DOHH2 (cell line): ENCODE measurements at regions not wholly inside any gene's neighbourhood (a gene's known extent, or its start where the extent isn't known, plus 50 kb on each side); places are given as distances from the start of the nearest gene placed in this dataset.
A peak's percentile ranks its signal among the peaks of the same experiment; 100 is the strongest.

Experiments
- H3F3A ChIP-seq: fragments of 200-600 bp; sonication (generic), shearing (Covaris generic); 2 replicates; pipeline ENCODE4 v1.6.0; 2016; ENCODE audit warnings: antibody characterized with exemption, mild to moderate bottlenecking; ENCODE audit not compliant: control insufficient read depth, insufficient read depth
- H3K27ac ChIP-seq: fragments of 200-600 bp; sonication (generic); 2 replicates; pipeline ENCODE4 v1.5.1; 2014; ENCODE audit warnings: low read depth, mild to moderate bottlenecking, low read length, moderate library complexity
- H3K27me3 ChIP-seq: fragments of 200-600 bp; sonication (generic); 2 replicates; pipeline ENCODE4 v1.6.1; 2014; ENCODE audit warnings: mild to moderate bottlenecking, low read length, mixed read lengths; ENCODE audit not compliant: control insufficient read depth
- H3K36me3 ChIP-seq: fragments of 200-600 bp; sonication (generic); 2 replicates; pipeline ENCODE4 v1.6.1; 2014; ENCODE audit warnings: mild to moderate bottlenecking, low read length, moderate library complexity, mixed read lengths; ENCODE audit not compliant: control insufficient read depth
- H3K4me1 ChIP-seq: fragments of 200-600 bp; sonication (generic); 2 replicates; pipeline ENCODE4 v1.6.1; 2014; ENCODE audit warnings: mild to moderate bottlenecking, low read length, mixed read lengths; ENCODE audit not compliant: control insufficient read depth
- H3K4me2 ChIP-seq: fragments of 200-600 bp; sonication (generic); 2 replicates; pipeline ENCODE4 v1.6.0; 2014; ENCODE audit warnings: mild to moderate bottlenecking, low read length, moderate library complexity
- H3K4me3 ChIP-seq: fragments of 200-600 bp; sonication (generic); 2 replicates; pipeline ENCODE4 v1.5.1; 2014; ENCODE audit warnings: mild to moderate bottlenecking, low read length, mixed read lengths
- H3K79me2 ChIP-seq: fragments of 200-600 bp; sonication (generic); 2 replicates; pipeline ENCODE4 v1.6.1; 2014; ENCODE audit warnings: mild to moderate bottlenecking, low read length, mixed read lengths; ENCODE audit not compliant: control insufficient read depth
- H3K9me2 ChIP-seq: fragments of 200-600 bp; sonication (generic); replicated peaks from 2 replicates; pipeline ENCODE4 v1.6.1; 2014; ENCODE audit warnings: mild to moderate bottlenecking, low read length, mixed read lengths; ENCODE audit not compliant: control insufficient read depth
- H3K9me3 ChIP-seq: fragments of 200-600 bp; sonication (generic); 2 replicates; pipeline ENCODE4 v1.6.1; 2014; ENCODE audit warnings: antibody characterized with exemption, low read length, mixed read lengths; ENCODE audit not compliant: control insufficient read depth, insufficient read depth
- H4K20me1 ChIP-seq: fragments of 200-600 bp; sonication (generic); 2 replicates; pipeline ENCODE4 v1.6.0; 2014; ENCODE audit warnings: low read depth, mild to moderate bottlenecking, antibody characterized with exemption, low read length, moderate library complexity; ENCODE audit not compliant: control insufficient read depth, insufficient read depth
- EZH2phosphoT487 ChIP-seq: fragments of 200-600 bp; sonication (generic); IDR thresholded peaks from 2 replicates; pipeline ENCODE4 v1.6.1; 2017; ENCODE audit warnings: borderline replicate concordance, mild to moderate bottlenecking, antibody characterized with exemption, low read length, moderate library complexity, mixed read lengths
- TF ChIP-seq, protein P1 (sequence below): fragments of 200-600 bp; sonication (generic); IDR thresholded peaks from one replicate; pipeline ENCODE4 v1.5.1; 2014; ENCODE audit warnings: antibody characterized with exemption, mild to moderate bottlenecking, low read depth, low read length; ENCODE audit not compliant: poor library complexity, severe bottlenecking

DNA sequence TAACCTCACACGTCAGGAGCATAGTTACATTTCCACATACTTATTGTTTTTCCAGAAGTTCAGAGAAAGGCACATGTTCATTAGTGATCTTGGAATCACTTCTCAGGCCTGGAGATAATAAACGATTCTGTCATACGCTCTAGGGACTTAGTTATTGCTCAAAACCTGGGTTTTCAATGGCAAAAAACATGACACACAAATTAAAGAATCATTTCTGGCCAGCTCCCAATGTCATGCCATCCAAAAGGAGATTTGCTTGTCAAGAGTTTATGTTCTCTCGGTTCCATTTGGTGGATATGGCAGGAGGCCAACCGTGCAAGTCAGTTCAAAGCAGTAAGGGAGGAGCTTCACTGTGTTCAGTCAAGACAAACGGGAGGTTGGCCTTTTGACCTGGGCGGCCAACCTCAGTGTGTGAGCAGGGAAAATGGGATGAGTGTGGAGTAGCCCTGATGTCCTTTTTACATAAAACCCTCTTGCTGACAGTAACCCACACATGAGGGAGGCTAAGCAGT, 123.4 kb downstream of the NXNL2 start:
- no peak overlapping the region for H3K4me2 ChIP-seq
- H3K79me2 ChIP-seq = no peaks in the 10 kb centered on the region
- no peaks in the 10 kb centered on the region for H3K36me3 ChIP-seq
- no peak overlapping the region for H3K4me3 ChIP-seq
- H3K27me3 ChIP-seq = no peaks in the 10 kb centered on the region
- no peaks in the 10 kb centered on the region for H3K4me1 ChIP-seq
- no peaks in the 10 kb centered on the region for H3K9me2 ChIP-seq
- H3K9me3 ChIP-seq = no peaks in the 10 kb centered on the region
- H3F3A ChIP-seq = no peaks in the 10 kb centered on the region
- H4K20me1 ChIP-seq = no peaks in the 10 kb centered on the region
- no peak overlapping the region for H3K27ac ChIP-seq
- TF ChIP-seq, protein P1, sequence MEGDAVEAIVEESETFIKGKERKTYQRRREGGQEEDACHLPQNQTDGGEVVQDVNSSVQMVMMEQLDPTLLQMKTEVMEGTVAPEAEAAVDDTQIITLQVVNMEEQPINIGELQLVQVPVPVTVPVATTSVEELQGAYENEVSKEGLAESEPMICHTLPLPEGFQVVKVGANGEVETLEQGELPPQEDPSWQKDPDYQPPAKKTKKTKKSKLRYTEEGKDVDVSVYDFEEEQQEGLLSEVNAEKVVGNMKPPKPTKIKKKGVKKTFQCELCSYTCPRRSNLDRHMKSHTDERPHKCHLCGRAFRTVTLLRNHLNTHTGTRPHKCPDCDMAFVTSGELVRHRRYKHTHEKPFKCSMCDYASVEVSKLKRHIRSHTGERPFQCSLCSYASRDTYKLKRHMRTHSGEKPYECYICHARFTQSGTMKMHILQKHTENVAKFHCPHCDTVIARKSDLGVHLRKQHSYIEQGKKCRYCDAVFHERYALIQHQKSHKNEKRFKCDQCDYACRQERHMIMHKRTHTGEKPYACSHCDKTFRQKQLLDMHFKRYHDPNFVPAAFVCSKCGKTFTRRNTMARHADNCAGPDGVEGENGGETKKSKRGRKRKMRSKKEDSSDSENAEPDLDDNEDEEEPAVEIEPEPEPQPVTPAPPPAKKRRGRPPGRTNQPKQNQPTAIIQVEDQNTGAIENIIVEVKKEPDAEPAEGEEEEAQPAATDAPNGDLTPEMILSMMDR = no peak

DNA sequence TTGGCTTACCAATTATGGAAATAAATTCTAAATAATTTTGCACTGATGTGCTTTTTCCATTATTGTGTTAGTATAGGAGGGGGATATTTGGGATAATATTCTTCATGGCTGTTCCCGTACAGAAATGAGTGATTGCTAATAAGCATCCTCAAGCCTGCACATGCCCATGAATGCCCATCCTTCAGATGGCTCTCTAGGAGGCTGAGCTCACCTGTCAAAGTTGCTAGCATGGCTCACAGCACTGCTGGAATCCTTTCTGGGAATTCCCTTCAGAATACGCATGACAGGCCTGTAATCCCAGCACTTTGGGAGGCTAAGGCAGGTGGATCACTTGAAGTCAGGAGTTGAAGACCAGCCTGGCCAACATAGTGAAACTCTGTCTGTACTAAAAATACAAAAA, 124.1 kb downstream of the NXNL2 start:
- H3F3A ChIP-seq = no peaks in the 10 kb centered on the region
- H3K79me2 ChIP-seq = no peaks in the 10 kb centered on the region
- no peaks in the 10 kb centered on the region for H3K9me3 ChIP-seq
- H3K4me2 ChIP-seq = no peak overlapping the region
- no peaks in the 10 kb centered on the region for H3K36me3 ChIP-seq
- no peak overlapping the region for H3K4me3 ChIP-seq
- no peaks in the 10 kb centered on the region for H3K27me3 ChIP-seq
- no peak overlapping the region for H3K27ac ChIP-seq
- no peaks in the 10 kb centered on the region for H3K9me2 ChIP-seq
- H3K4me1 ChIP-seq = no peaks in the 10 kb centered on the region
- TF ChIP-seq, protein P1 = no peak
- TF ChIP-seq EZH2phosphoT487 = no peak
- no peaks in the 10 kb centered on the region for H4K20me1 ChIP-seq

DNA sequence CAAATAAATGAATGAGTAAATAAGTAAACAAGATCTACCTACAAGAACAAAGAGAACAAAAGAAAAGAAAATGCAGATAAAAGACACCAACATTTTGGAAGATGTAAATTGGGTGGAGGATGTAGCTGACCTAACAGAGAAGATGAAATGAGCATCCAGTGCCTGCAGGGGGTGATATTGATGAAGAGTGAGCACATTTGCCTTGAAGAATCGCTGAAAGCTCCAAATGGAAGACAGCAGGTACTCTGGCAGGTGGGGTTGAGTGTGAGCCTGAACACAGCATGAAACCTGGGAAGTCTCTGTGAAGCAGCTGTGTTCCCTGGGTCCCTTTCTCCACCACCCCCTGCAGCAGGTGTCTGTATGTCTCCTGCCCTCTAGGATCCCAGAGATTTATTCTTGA, 125.6 kb downstream of the NXNL2 start:
- H3F3A ChIP-seq = no peaks in the 10 kb centered on the region
- no peak overlapping the region for H3K4me3 ChIP-seq
- no peaks in the 10 kb centered on the region for H3K9me3 ChIP-seq
- no peak for TF ChIP-seq EZH2phosphoT487
- TF ChIP-seq, protein P1 = peak; percentile 44
- no peak overlapping the region for H3K4me2 ChIP-seq
- H3K27ac ChIP-seq = no peak overlapping the region
- H3K9me2 ChIP-seq = no peaks in the 10 kb centered on the region
- H4K20me1 ChIP-seq = no peaks in the 10 kb centered on the region
- no peaks in the 10 kb centered on the region for H3K4me1 ChIP-seq
- H3K36me3 ChIP-seq = no peaks in the 10 kb centered on the region
- H3K79me2 ChIP-seq = no peaks in the 10 kb centered on the region
- no peaks in the 10 kb centered on the region for H3K27me3 ChIP-seq

DNA sequence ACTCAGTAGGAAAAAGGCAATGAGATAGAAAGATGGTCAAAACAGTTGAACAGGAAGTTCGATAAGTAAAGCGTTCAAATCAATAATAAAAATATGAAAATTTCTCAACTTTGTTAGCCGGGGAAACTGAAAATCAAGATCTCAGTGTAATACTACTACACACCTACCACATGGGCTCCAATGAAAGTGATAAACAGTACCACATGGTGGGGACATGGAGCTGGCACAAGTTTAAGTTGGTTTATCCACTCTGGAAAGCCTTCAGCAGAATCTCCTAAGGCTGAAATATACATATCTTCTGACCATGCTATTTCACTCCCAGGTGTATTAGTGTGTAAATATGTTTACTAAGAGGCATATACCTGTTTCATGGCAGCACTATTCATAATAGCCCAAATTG, 126.8 kb downstream of the NXNL2 start:
- no peaks in the 10 kb centered on the region for H3K79me2 ChIP-seq
- H3K4me3 ChIP-seq = no peak overlapping the region
- no peaks in the 10 kb centered on the region for H3K27me3 ChIP-seq
- no peaks in the 10 kb centered on the region for H4K20me1 ChIP-seq
- H3K9me2 ChIP-seq = no peaks in the 10 kb centered on the region
- H3K9me3 ChIP-seq = no peaks in the 10 kb centered on the region
- H3K4me1 ChIP-seq = no peaks in the 10 kb centered on the region
- H3F3A ChIP-seq = no peaks in the 10 kb centered on the region
- TF ChIP-seq EZH2phosphoT487 = no peak
- TF ChIP-seq, protein P1 = no peak
- H3K4me2 ChIP-seq = no peak overlapping the region
- H3K36me3 ChIP-seq = no peaks in the 10 kb centered on the region
- no peak overlapping the region for H3K27ac ChIP-seq
